ENCODE measurements at regions not wholly inside any gene's neighbourhood (a gene's known extent, or its start where the extent isn't known, plus 50 kb on each side); places are given as distances from the start of the nearest gene placed in this dataset.

DNA sequence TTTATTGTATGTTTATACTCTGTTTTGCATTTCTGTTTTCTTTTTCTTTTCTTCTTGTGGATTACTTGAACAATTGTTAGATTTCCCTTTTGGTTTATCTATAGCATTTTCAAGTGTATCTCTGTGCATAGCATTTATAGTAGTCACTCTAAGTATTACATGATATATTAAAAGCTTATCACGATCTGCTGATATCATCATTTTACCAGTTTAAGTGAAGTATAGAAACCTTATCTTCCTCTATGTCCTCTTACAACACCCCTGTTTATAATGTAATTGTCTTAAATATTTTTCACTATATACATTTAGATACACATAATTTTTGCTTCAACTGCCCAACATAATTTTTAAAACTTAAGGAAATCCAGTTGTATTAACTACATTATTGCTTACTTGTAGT lies 513.9 kb upstream of the CELF2 start:
- TF ChIP-seq POLR2A (IDR thresholded peaks at IDR 0.05) = no peak
- TF ChIP-seq, protein P1, sequence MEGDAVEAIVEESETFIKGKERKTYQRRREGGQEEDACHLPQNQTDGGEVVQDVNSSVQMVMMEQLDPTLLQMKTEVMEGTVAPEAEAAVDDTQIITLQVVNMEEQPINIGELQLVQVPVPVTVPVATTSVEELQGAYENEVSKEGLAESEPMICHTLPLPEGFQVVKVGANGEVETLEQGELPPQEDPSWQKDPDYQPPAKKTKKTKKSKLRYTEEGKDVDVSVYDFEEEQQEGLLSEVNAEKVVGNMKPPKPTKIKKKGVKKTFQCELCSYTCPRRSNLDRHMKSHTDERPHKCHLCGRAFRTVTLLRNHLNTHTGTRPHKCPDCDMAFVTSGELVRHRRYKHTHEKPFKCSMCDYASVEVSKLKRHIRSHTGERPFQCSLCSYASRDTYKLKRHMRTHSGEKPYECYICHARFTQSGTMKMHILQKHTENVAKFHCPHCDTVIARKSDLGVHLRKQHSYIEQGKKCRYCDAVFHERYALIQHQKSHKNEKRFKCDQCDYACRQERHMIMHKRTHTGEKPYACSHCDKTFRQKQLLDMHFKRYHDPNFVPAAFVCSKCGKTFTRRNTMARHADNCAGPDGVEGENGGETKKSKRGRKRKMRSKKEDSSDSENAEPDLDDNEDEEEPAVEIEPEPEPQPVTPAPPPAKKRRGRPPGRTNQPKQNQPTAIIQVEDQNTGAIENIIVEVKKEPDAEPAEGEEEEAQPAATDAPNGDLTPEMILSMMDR (IDR thresholded peaks at IDR 0.05) = no peak

Measured in esophagus squamous epithelium (tissue), 4 donors.